Heart left ventricle (tissue), 13 donors: ENCODE measurements at regions not wholly inside any gene's neighbourhood (a gene's known extent, or its start where the extent isn't known, plus 50 kb on each side); places are given as distances from the start of the nearest gene placed in this dataset.

ENCODE experiments used
- CTCF ChIP-seq, 12 donors: fragments of 200-600 bp; sonication (generic) in 4 of 12; IDR thresholded peaks; one replicate each; pipeline versions ENCODE4 v1.5.0 to v1.8.0; 2018 to 2022; ENCODE audit warnings: antibody characterized with exemption in 12 of 12, mild to moderate bottlenecking in 5 of 12
- POLR2A ChIP-seq, 2 donors: fragments of 450-650 bp; IDR thresholded peaks; one replicate each; pipeline ENCODE4 v1.6.1; 2017; ENCODE audit warnings: antibody characterized with exemption in 2 of 2, mild to moderate bottlenecking in 2 of 2, moderate library complexity in 2 of 2
- donor health status: ischemic (EF 13 %, LVEDD 7.1; RV severe dilation, severe dysfunction).
- donor health status: DM: no; HTN: yes; CAD: no.
- donor health status: DM: no; HTN: no; CAD: no.
- donor health status: ischemic (EF 25% LVEDD 6.9; RV normal size, moderate dysfunction).
- donor health status: ischemic (EF 25% LVEDD 5.7; RV mildly dilated, moderate dysfunction).
- donor health status: ischemic (EF 35%, LVEDD 5.7; RV mildly dilated, moderate dysfunction).
- donor health status: nonischemic (EF 11% LVEDD 7.7; RV severe dilation, severe dysfunction).
- donor health status: DM: yes; HTN: yes; CAD: no.
- donor health status: PGD.
- donor health status: ischemic (EF 29% LVEDD 5.4; RV normal size, mild dysfunction).
- donor health status: nonischemic (EF 23%, LVEDD 6.1; RV moderate dilation, normal function).

- TF ChIP-seq POLR2A (IDR thresholded peaks at IDR 0.05) (no peak), CTCF (IDR thresholded peaks at IDR 0.05) (no peak)
These were observed 504.3 kb upstream of the SLC35B3 start for GRCh38 chr6:8939615-8940014.
